A549 (cell line): ENCODE measurements at regions not wholly inside any gene's neighbourhood (a gene's known extent, or its start where the extent isn't known, plus 50 kb on each side); places are given as distances from the start of the nearest gene placed in this dataset.

ENCODE experiments used
- ATAC-seq, 2 experiments: fragments of 200-7000 bp in 1 of 2; fragments of >200 bp in 1 of 2; cut with Nextera tagmentation in 1 of 2; cut with Tn5 transposase in 1 of 2; 3 replicates each; pipeline versions ENCODE4 v1.8.0 to v1.9.1; 2018 to 2020; ENCODE audit warnings: mild to moderate bottlenecking in 1 of 2, moderate library complexity in 1 of 2
- CTCF ChIA-PET: fragments of 300-600 bp; sonication (Branson Sonifier 250); formaldehyde crosslinking; extraction: SDS; loops from one replicate; lab custom pipeline; 2021; ENCODE audit warnings: antibody characterized with exemption, inconsistent platforms; lab: Yijun Ruan, JAX
- POLR2A ChIA-PET: fragments of 350-600 bp; formaldehyde crosslinking; extraction: SDS; loops from one replicate; lab custom pipeline; 2021; ENCODE audit warnings: antibody characterized with exemption, inconsistent platforms; lab: Yijun Ruan, JAX
- DNase-seq, 2 experiments: peaks; one replicate each; pipeline versions ENCODE4 v3.0.0 to v3.0.0-alpha.2; 2011 to 2016; ENCODE audit warnings: low read depth in 1 of 2, low spot score in 1 of 2
- FAIRE-seq: peaks from 2 replicates; lab custom pipeline; 2011; peaks lifted over from hg19 to GRCh38; lab: Jason Lieb, UNC
- H3K27ac ChIP-seq, 2 experiments: fragments of >200 bp; sonication (Bioruptor Twin); formaldehyde crosslinking; 3 replicates each; pipeline ENCODE4 v1.5.1; 2016 to 2017
- H3K4me1 ChIP-seq: fragments of >200 bp; sonication (Bioruptor Twin); formaldehyde crosslinking; 3 replicates; pipeline ENCODE4 v1.6.1; 2016
- H3K4me2 ChIP-seq: fragments of >200 bp; sonication (Bioruptor Twin); formaldehyde crosslinking; 3 replicates; pipeline ENCODE4 v1.6.1; 2016
- H3K4me3 ChIP-seq: fragments of >200 bp; sonication (Bioruptor Twin); formaldehyde crosslinking; 3 replicates; pipeline ENCODE4 v1.5.1; 2016
- H3K9me3 ChIP-seq: fragments of >200 bp; sonication (Bioruptor Twin); formaldehyde crosslinking; 3 replicates; pipeline ENCODE4 v1.6.1; 2016
- CHD2 ChIP-seq: fragments of 150-350 bp; IDR thresholded peaks from 2 replicates; pipeline ENCODE4 v1.6.1; 2014; ENCODE audit warnings: low read length; ENCODE audit not compliant: partially characterized antibody
- CHD4 ChIP-seq: fragments of 200-600 bp; sonication (generic); IDR thresholded peaks from 2 replicates; pipeline ENCODE4 v1.6.1; 2016; ENCODE audit warnings: antibody characterized with exemption, mild to moderate bottlenecking, borderline replicate concordance
- CTCF ChIP-seq: fragments of >200 bp; sonication (Bioruptor Twin); formaldehyde crosslinking; IDR thresholded peaks from 3 replicates; pipeline ENCODE4 v1.5.1; 2016
- EHMT2 ChIP-seq: fragments of 200-600 bp; sonication (generic); IDR thresholded peaks from 2 replicates; pipeline ENCODE4 v1.6.1; 2016; ENCODE audit warnings: antibody characterized with exemption, low read depth, mild to moderate bottlenecking, moderate library complexity
- EP300 ChIP-seq, 2 experiments: fragments of >200 bp; sonication (Bioruptor Twin); formaldehyde crosslinking; IDR thresholded peaks; 2 replicates in 1 of 2; 3 replicates in 1 of 2; pipeline ENCODE4 v1.6.1; 2016 to 2017
- ESRRA ChIP-seq: fragments of 150-350 bp; IDR thresholded peaks from 2 replicates; pipeline ENCODE4 v1.6.1; 2014; ENCODE audit warnings: mild to moderate bottlenecking, low read length, borderline replicate concordance
- FOSB ChIP-seq: fragments of 250-450 bp; sonication (Bioruptor Pico); IDR thresholded peaks from 2 replicates; pipeline ENCODE4 v1.5.0; 2020; ENCODE audit warnings: mild to moderate bottlenecking, moderate library complexity
- GATA3 ChIP-seq: IDR thresholded peaks from 2 replicates; pipeline ENCODE4 v1.6.1; 2012; ENCODE audit warnings: borderline replicate concordance
- HDAC2 ChIP-seq: fragments of 200-600 bp; sonication (generic); IDR thresholded peaks from 2 replicates; pipeline ENCODE4 v1.6.1; 2016
- HES2 ChIP-seq: fragments of >200 bp; sonication (Bioruptor Twin); formaldehyde crosslinking; IDR thresholded peaks from 2 replicates; pipeline ENCODE4 v1.6.1; 2016
- HEYL ChIP-seq: fragments of 250-450 bp; sonication (Bioruptor Pico); IDR thresholded peaks from 2 replicates; pipeline ENCODE4 v1.8.0; 2021; ENCODE audit warnings: mild to moderate bottlenecking, moderate library complexity
- HMGXB4 ChIP-seq: fragments of 250-450 bp; sonication (Bioruptor Pico); IDR thresholded peaks from 2 replicates; pipeline ENCODE4 v1.5.0; 2021; ENCODE audit warnings: mild to moderate bottlenecking, moderate library complexity, borderline replicate concordance
- HOXA7 ChIP-seq: fragments of 250-450 bp; sonication (Bioruptor Pico); IDR thresholded peaks from 2 replicates; pipeline ENCODE4 v1.5.0; 2020; ENCODE audit warnings: mild to moderate bottlenecking, moderate library complexity
- JUN ChIP-seq, 2 experiments: fragments of >200 bp; sonication (Bioruptor Twin); formaldehyde crosslinking; IDR thresholded peaks; 2 replicates in 1 of 2; 3 replicates in 1 of 2; pipeline ENCODE4 v1.6.1; 2016 to 2017
- MAFK ChIP-seq: fragments of 450-650 bp; IDR thresholded peaks from 2 replicates; pipeline ENCODE4 v1.6.1; 2014; ENCODE audit not compliant: partially characterized antibody
- MYC ChIP-seq: IDR thresholded peaks from 2 replicates; pipeline ENCODE4 v1.6.1; 2012; ENCODE audit warnings: mild to moderate bottlenecking, inconsistent platforms, low read length, improper control_type of control experiment, borderline replicate concordance
- NFE2L2 ChIP-seq: fragments of 150-350 bp; conservative IDR thresholded peaks from 2 replicates; pipeline ENCODE4 v1.6.1; 2014; ENCODE audit warnings: low read length
- PBX3 ChIP-seq: IDR thresholded peaks from 2 replicates; pipeline ENCODE4 v1.6.1; 2012
- PHF8 ChIP-seq: fragments of 200-600 bp; sonication (generic); IDR thresholded peaks from 2 replicates; pipeline ENCODE4 v1.6.1; 2016; ENCODE audit warnings: low read depth, mild to moderate bottlenecking, antibody characterized with exemption, moderate library complexity, borderline replicate concordance
- POLR2A ChIP-seq: IDR thresholded peaks from 2 replicates; pipeline ENCODE4 v1.6.1; 2012; ENCODE audit warnings: mild to moderate bottlenecking, low read length
- POLR2AphosphoS2 ChIP-seq: conservative IDR thresholded peaks from 2 replicates; pipeline ENCODE4 v1.6.1; 2012; ENCODE audit warnings: low read length, improper control_type of control experiment, inconsistent platforms
- RAD21 ChIP-seq, 2 experiments: fragments of >200 bp in 1 of 2; sonication (Bioruptor Twin) in 1 of 2; formaldehyde crosslinking in 1 of 2; IDR thresholded peaks in 1 of 2; conservative IDR thresholded peaks in 1 of 2; 2 replicates in 1 of 2; 3 replicates in 1 of 2; pipeline ENCODE4 v1.6.1; 2012 to 2018; ENCODE audit warnings: inconsistent platforms in 1 of 2
- RARB ChIP-seq: fragments of 250-450 bp; sonication (Bioruptor Pico); IDR thresholded peaks from 2 replicates; pipeline ENCODE4 v1.8.0; 2021; ENCODE audit warnings: mild to moderate bottlenecking, moderate library complexity
- RCOR1 ChIP-seq: fragments of 150-350 bp; IDR thresholded peaks from 2 replicates; pipeline ENCODE4 v1.6.1; 2014; ENCODE audit warnings: antibody characterized with exemption, low read length, low read depth
- RFX5 ChIP-seq: fragments of 450-650 bp; IDR thresholded peaks from 2 replicates; pipeline ENCODE4 v1.7.1; 2014; ENCODE audit warnings: antibody characterized with exemption, mild to moderate bottlenecking, moderate library complexity
- RNF2 ChIP-seq: fragments of 200-600 bp; sonication (generic); IDR thresholded peaks from 2 replicates; pipeline ENCODE4 v1.6.1; 2016; ENCODE audit warnings: low read depth, mild to moderate bottlenecking, antibody characterized with exemption, moderate library complexity, borderline replicate concordance
- TFCP2L1 ChIP-seq: fragments of 250-450 bp; sonication (Bioruptor Pico); IDR thresholded peaks from 2 replicates; pipeline ENCODE4 v1.5.0; 2021; ENCODE audit warnings: mild to moderate bottlenecking
- TP53 ChIP-seq: fragments of 250-450 bp; sonication (Bioruptor Pico); IDR thresholded peaks from 2 replicates; pipeline ENCODE4 v1.5.0; 2021; ENCODE audit warnings: mild to moderate bottlenecking, moderate library complexity
- ZFP36 ChIP-seq: fragments of 450-650 bp; IDR thresholded peaks from 2 replicates; pipeline ENCODE4 v1.6.1; 2014; ENCODE audit warnings: borderline replicate concordance; ENCODE audit not compliant: partially characterized antibody
- ZNF302 ChIP-seq: fragments of 250-450 bp; sonication (Bioruptor Pico); IDR thresholded peaks from 2 replicates; pipeline ENCODE4 v1.9.0; 2021; ENCODE audit warnings: inconsistent platforms, mild to moderate bottlenecking, moderate library complexity
- ZSCAN20 ChIP-seq: fragments of 250-450 bp; sonication (Bioruptor Pico); IDR thresholded peaks from 2 replicates; pipeline ENCODE4 v1.8.0; 2022; ENCODE audit warnings: mild to moderate bottlenecking, moderate library complexity
- whole genome bisulfite sequencing: methylation state at CpG from one replicate; pipeline ENCODE4 v1.1.6; 2017; ENCODE audit errors: missing lambda C conversion rate; 5-methylcytosine and 5-hydroxymethylcytosine counted together

- TF ChIP-seq CTCF (no peak), HMGXB4 (CRISPR knock-in tag) (no peak), POLR2A (no peak)
Measured at GRCh38 chr10:126798649-126799048, 106.6 kb upstream of the DOCK1 start (continued).

- no peak overlapping the region for H3K4me3 ChIP-seq
- DNase-seq (no peak), FAIRE-seq (no peak), ATAC-seq (no peak)
- no peak for TF ChIP-seq MYC
- TF ChIP-seq HES2 = no peak
- TF ChIP-seq HDAC2 = no peak
- TF ChIP-seq GATA3 = no peak
- no peak for TF ChIP-seq RCOR1
- TF ChIP-seq JUN (IDR thresholded peaks at IDR 0.05) = no peak
- TF ChIP-seq CHD2 = no peak
- TF ChIP-seq TP53 (CRISPR knock-in tag) = no peak
- TF ChIP-seq PHF8 = no peak
- no peak for TF ChIP-seq RAD21 (conservative IDR thresholded peaks at IDR 0.05 in 1 of 2, IDR thresholded peaks at IDR 0.05 in 1 of 2)
- TF ChIP-seq ESRRA = no peak
- no peak for TF ChIP-seq MAFK
- no peak for TF ChIP-seq RFX5
- no peak for TF ChIP-seq RNF2
- TF ChIP-seq ZFP36 = no peak
- no peak for TF ChIP-seq FOSB (CRISPR knock-in tag)
- ChIA-PET POLR2A (no interaction called here), CTCF (no interaction called here)
- WGBS = 0% methylated on average over 1 of the region's 1 CpG
- H3K27ac ChIP-seq = no peak overlapping the region
- no peaks in the 10 kb centered on the region for H3K4me1 ChIP-seq
- H3K9me3 ChIP-seq = no peaks in the 10 kb centered on the region
- H3K4me2 ChIP-seq = no peak overlapping the region
Measured at GRCh38 chr10:126803394-126803793, 101.8 kb upstream of the DOCK1 start.

- CTCF ChIA-PET = interaction anchor here (1.5 kb wide), 1 partner anchor 18 kb away, joined by 3 read pairs; no protein-coding TSS in a partner anchor
- ATAC-seq = no peak
- no peak overlapping the region for H3K4me2 ChIP-seq
- no peaks in the 10 kb centered on the region for H3K9me3 ChIP-seq
- H3K4me1 ChIP-seq = no peaks in the 10 kb centered on the region
- H3K4me3 ChIP-seq = no peak overlapping the region
- no peak for TF ChIP-seq FOSB (CRISPR knock-in tag)
- TF ChIP-seq POLR2AphosphoS2 = no peak
- no peak for TF ChIP-seq MAFK
- no peak for TF ChIP-seq TP53 (CRISPR knock-in tag)
- no peak for TF ChIP-seq EHMT2
- TF ChIP-seq CTCF = no peak
- TF ChIP-seq RARB (CRISPR knock-in tag) = no peak
- TF ChIP-seq HEYL (CRISPR knock-in tag) = no peak
- no peak for TF ChIP-seq GATA3
- TF ChIP-seq NFE2L2 = no peak
- TF ChIP-seq EP300 (IDR thresholded peaks at IDR 0.05) = no peak
- TF ChIP-seq CHD2 = no peak
- TF ChIP-seq ZNF302 (CRISPR knock-in tag) = no peak
- TF ChIP-seq ZSCAN20 (CRISPR knock-in tag) = no peak
- no peak for TF ChIP-seq HDAC2
- no peak for TF ChIP-seq HOXA7 (CRISPR knock-in tag)
- no peak for TF ChIP-seq TFCP2L1 (CRISPR knock-in tag)
- no peak for TF ChIP-seq PBX3
- no peak for TF ChIP-seq CHD4
- TF ChIP-seq, all 56 proteins: peak for 0
- FAIRE-seq = no peak
- no peak overlapping the region for H3K27ac ChIP-seq
- POLR2A ChIA-PET = no interaction called here
- WGBS = 15% methylated on average over 2 of the region's 2 CpGs
- DNase-seq = no peak
Measured at GRCh38 chr10:126804396-126804795, 100.8 kb upstream of the DOCK1 start.
